MM.1S (cell line): ENCODE measurements at regions not wholly inside any gene's neighbourhood (a gene's known extent, or its start where the extent isn't known, plus 50 kb on each side); places are given as distances from the start of the nearest gene placed in this dataset.

Experiments used
- CTCF ChIP-seq: fragments of 300-600 bp; sonication (generic); IDR thresholded peaks from 2 replicates; pipeline ENCODE4 v1.5.1; 2016; ENCODE audit warnings: antibody characterized with exemption, low read length, mixed read lengths
- EZH2 ChIP-seq: fragments of 300-600 bp; sonication (generic); optimal IDR thresholded peaks from 2 replicates; pipeline ENCODE3; 2017; ENCODE audit warnings: low read depth, mild to moderate bottlenecking, antibody characterized with exemption, low read length, mixed read lengths

GRCh38 chr15:20340331-20340811, 201.2 kb downstream of the GOLGA6L6 start:
- TF ChIP-seq CTCF, result no peak
- no peak for TF ChIP-seq EZH2
